H9 (cell line): ENCODE measurements at regions not wholly inside any gene's neighbourhood (a gene's known extent, or its start where the extent isn't known, plus 50 kb on each side); places are given as distances from the start of the nearest gene placed in this dataset.

Source experiments
- DNase-seq: peaks from one replicate; pipeline ENCODE4 v3.0.0-alpha.2; 2017
- H2AFZ ChIP-seq: one replicate; pipeline ENCODE4 v1.6.1; 2013; ENCODE audit warnings: mild to moderate bottlenecking, low read length, control low read depth, moderate library complexity
- H2AK5ac ChIP-seq: 2 replicates; pipeline ENCODE4 v1.6.1; 2013; ENCODE audit warnings: low read length, control low read depth, mixed read lengths; ENCODE audit not compliant: insufficient read length
- H2BK120ac ChIP-seq: one replicate; pipeline ENCODE4 v1.6.1; 2013; ENCODE audit warnings: low read depth, mild to moderate bottlenecking, low read length, control low read depth, inconsistent platforms; ENCODE audit not compliant: poor library complexity, severe bottlenecking
- H2BK12ac ChIP-seq: 2 replicates; pipeline ENCODE4 v1.6.1; 2013; ENCODE audit warnings: low read length, control low read depth, mixed read lengths, low read depth; ENCODE audit not compliant: insufficient read length
- H2BK15ac ChIP-seq: 2 replicates; pipeline ENCODE4 v1.6.1; 2013; ENCODE audit warnings: low read depth, low read length, control low read depth
- H2BK20ac ChIP-seq: one replicate; pipeline ENCODE4 v1.6.1; 2013; ENCODE audit warnings: low read depth, mild to moderate bottlenecking, low read length, control low read depth, inconsistent platforms; ENCODE audit not compliant: poor library complexity, severe bottlenecking
- H2BK5ac ChIP-seq: 2 replicates; pipeline ENCODE4 v1.6.1; 2013; ENCODE audit warnings: low read length, control low read depth, mixed read lengths; ENCODE audit not compliant: insufficient read length
- H3K14ac ChIP-seq: 2 replicates; pipeline ENCODE4 v1.6.1; 2013; ENCODE audit warnings: low read length, control low read depth; ENCODE audit not compliant: insufficient read depth
- H3K18ac ChIP-seq: 2 replicates; pipeline ENCODE4 v1.6.1; 2013; ENCODE audit warnings: low read depth, mild to moderate bottlenecking, mixed read lengths, low read length, control low read depth; ENCODE audit not compliant: insufficient read length
- H3K23ac ChIP-seq: 2 replicates; pipeline ENCODE4 v1.6.1; 2013; ENCODE audit warnings: low read length, control low read depth, mixed read lengths, low read depth; ENCODE audit not compliant: insufficient read length
- H3K23me2 ChIP-seq: 2 replicates; pipeline ENCODE4 v1.6.1; 2013; ENCODE audit warnings: low read depth, mild to moderate bottlenecking, mixed read lengths, low read length, control low read depth; ENCODE audit not compliant: insufficient read length, poor library complexity, severe bottlenecking
- H3K27ac ChIP-seq: 2 replicates; pipeline ENCODE4 v1.5.1; 2013; ENCODE audit warnings: low read length, control low read depth, mixed read lengths, low read depth; ENCODE audit not compliant: insufficient read length
- H3K27me3 ChIP-seq: 2 replicates; pipeline ENCODE4 v1.6.1; 2013; ENCODE audit warnings: low read length, control low read depth, inconsistent platforms; ENCODE audit not compliant: insufficient read depth
- H3K4ac ChIP-seq: 2 replicates; pipeline ENCODE4 v1.6.1; 2013; ENCODE audit warnings: low read depth, mild to moderate bottlenecking, control low read depth, inconsistent platforms, low read length, moderate library complexity
- H3K4me1 ChIP-seq: 2 replicates; pipeline ENCODE4 v1.6.1; 2013; ENCODE audit warnings: low read length, control low read depth, inconsistent platforms; ENCODE audit not compliant: insufficient read depth
- H3K4me2 ChIP-seq: 2 replicates; pipeline ENCODE4 v1.6.1; 2013; ENCODE audit warnings: low read length, control low read depth, mixed read lengths; ENCODE audit not compliant: insufficient read length, insufficient read depth
- H3K56ac ChIP-seq: 2 replicates; pipeline ENCODE4 v1.6.1; 2013; ENCODE audit warnings: low read depth, mild to moderate bottlenecking, mixed read lengths, low read length, control low read depth; ENCODE audit not compliant: insufficient read length
- H3K79me1 ChIP-seq: 2 replicates; pipeline ENCODE4 v1.6.1; 2013; ENCODE audit warnings: low read depth, mild to moderate bottlenecking, moderate library complexity, low read length, control low read depth, inconsistent platforms; ENCODE audit not compliant: insufficient read depth, poor library complexity, severe bottlenecking
- H3K79me2 ChIP-seq: 2 replicates; pipeline ENCODE4 v1.6.1; 2013; ENCODE audit warnings: low read length, control low read depth, inconsistent platforms; ENCODE audit not compliant: insufficient read depth
- H3K9ac ChIP-seq: 2 replicates; pipeline ENCODE4 v1.6.1; 2013; ENCODE audit warnings: low read length, control low read depth, mixed read lengths; ENCODE audit not compliant: insufficient read length; ENCODE audit errors: extremely low read depth
- H3K9me3 ChIP-seq: one replicate; pipeline ENCODE4 v1.6.1; 2013; ENCODE audit warnings: low read depth, low read length, inconsistent platforms; ENCODE audit not compliant: control insufficient read depth
- H3T11ph ChIP-seq: one replicate; pipeline ENCODE4 v1.6.1; 2013; ENCODE audit warnings: mild to moderate bottlenecking, low read length, control low read depth, inconsistent platforms
- H4K20me1 ChIP-seq: one replicate; pipeline ENCODE4 v1.6.1; 2013; ENCODE audit not compliant: control insufficient read depth, insufficient read length, insufficient read depth
- H4K5ac ChIP-seq: 2 replicates; pipeline ENCODE4 v1.6.1; 2013; ENCODE audit warnings: low read depth, mild to moderate bottlenecking, mixed read lengths, low read length, control low read depth; ENCODE audit not compliant: insufficient read length
- H4K8ac ChIP-seq: replicated peaks from 2 replicates; pipeline ENCODE4 v1.6.1; 2013; ENCODE audit warnings: low read length, control low read depth, mixed read lengths, low read depth; ENCODE audit not compliant: insufficient read length
- H4K91ac ChIP-seq: 2 replicates; pipeline ENCODE4 v1.6.1; 2013; ENCODE audit warnings: low read depth, mild to moderate bottlenecking, moderate library complexity, mixed read lengths, low read length, control low read depth; ENCODE audit not compliant: insufficient read length
- H3K27ac Mint-ChIP-seq, 3 experiments: 2 replicates in 2 of 3; 3 replicates in 1 of 3; pipeline ENCODE4 v1.8.0; 2020 to 2021; ENCODE audit warnings: mixed read lengths in 3 of 3, mild to moderate bottlenecking in 1 of 3, moderate library complexity in 1 of 3
- H3K27me3 Mint-ChIP-seq: 2 replicates; pipeline ENCODE4 v1.8.0; 2021; ENCODE audit warnings: low read depth, mild to moderate bottlenecking, moderate library complexity, mixed read lengths
- H3K36me3 Mint-ChIP-seq, 3 experiments: 2 replicates in 2 of 3; 3 replicates in 1 of 3; pipeline ENCODE4 v1.8.0; 2020 to 2021; ENCODE audit warnings: low read depth in 3 of 3, mixed read lengths in 3 of 3; ENCODE audit not compliant: insufficient read depth in 1 of 3
- H3K4me1 Mint-ChIP-seq, 2 experiments: 2 replicates each; pipeline ENCODE4 v1.8.0; 2020; ENCODE audit warnings: mixed read lengths in 2 of 2
- H3K4me3 Mint-ChIP-seq, 2 experiments: 2 replicates in 1 of 2; 3 replicates in 1 of 2; pipeline ENCODE4 v1.8.0; 2020 to 2021; ENCODE audit warnings: mild to moderate bottlenecking in 2 of 2, mixed read lengths in 2 of 2, moderate library complexity in 1 of 2
- H3K9me3 Mint-ChIP-seq, 2 experiments: 2 replicates in 1 of 2; 3 replicates in 1 of 2; pipeline ENCODE4 v1.8.0; 2020; ENCODE audit warnings: mild to moderate bottlenecking in 2 of 2, mixed read lengths in 2 of 2, moderate library complexity in 1 of 2
- WGBS: extraction: QIAGEN DNeasy Blood & Tissue Kit; methylation state at CpG from one replicate; pipeline ENCODE4 v1.1.7; 2013; ENCODE audit warnings: missing lambda C conversion rate, low lambda C conversion rate, mixed read lengths; ENCODE audit not compliant: insufficient read length; ENCODE audit errors: extremely low coverage; 5-methylcytosine and 5-hydroxymethylcytosine counted together
- TF ChIP-seq, protein P1 (sequence below): fragments of 200-600 bp; sonication (generic); conservative IDR thresholded peaks from 3 replicates; pipeline ENCODE4 v1.8.0; 2021; ENCODE audit warnings: antibody characterized with exemption, mild to moderate bottlenecking

DNA sequence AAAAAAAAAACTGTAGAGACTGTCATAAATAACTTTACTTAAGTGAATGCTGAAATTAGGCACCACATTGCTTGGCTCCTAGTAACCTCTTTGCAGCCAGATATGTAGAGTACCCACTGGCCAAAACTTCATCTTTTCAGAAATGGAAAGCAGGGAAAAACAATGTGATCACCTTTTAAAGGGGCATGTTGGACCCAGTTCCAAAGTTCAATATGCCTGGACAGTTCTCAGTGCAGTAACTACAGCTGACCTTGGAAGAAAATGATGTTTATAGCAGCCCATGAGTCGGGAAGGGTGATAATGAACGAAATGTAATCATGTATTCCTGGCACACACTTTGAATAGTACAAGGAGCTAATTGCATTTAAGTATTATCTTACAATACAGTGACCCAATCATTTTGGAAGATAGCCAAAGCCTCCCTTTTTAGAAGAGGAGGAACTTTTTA, 93.6 kb upstream of the TAB2 start:
- Histone ChIP-seq H4K91ac (no peak overlapping the region), H2BK5ac (no peak overlapping the region), H3K27ac (no peak overlapping the region), H2AK5ac (no peak overlapping the region), H3K23ac (no peak overlapping the region), H3K18ac (no peak overlapping the region), H2AFZ (no peak overlapping the region), H4K5ac (no peak overlapping the region), H3K4me2 (no peak overlapping the region), H4K8ac (no peak overlapping the region), H2BK15ac (no peak overlapping the region), H2BK12ac (no peak overlapping the region), H3T11ph (no peak overlapping the region), H3K9me3 (no peaks in the 10 kb centered on the region), H2BK20ac (no peak overlapping the region), H3K14ac (no peak overlapping the region), H3K56ac (no peak overlapping the region), H3K9ac (no peak overlapping the region), H3K4me1 (no peaks in the 10 kb centered on the region), H3K79me1 (no peaks in the 10 kb centered on the region), H3K4ac (no peak overlapping the region), H3K79me2 (no peaks in the 10 kb centered on the region; the same call in 1 of the 2 replicates), H3K23me2 (no peaks in the 10 kb centered on the region), H2BK120ac (no peak overlapping the region), H3K27me3 (no peaks in the 10 kb centered on the region), H4K20me1 (no peaks in the 10 kb centered on the region)
- Mint-ChIP-seq H3K4me3 (no peak overlapping the region), H3K27me3 (no peaks in the 10 kb centered on the region; the same call in 1 of the 2 replicates), H3K27ac (no peak overlapping the region), H3K4me1 (peaks cover 23 to 28% of the 10 kb centered on the region in 2 experiments), H3K9me3 (no peaks in the 10 kb centered on the region), H3K36me3 (no peaks in the 10 kb centered on the region; a peak in 1 of 7 replicates)
- TF ChIP-seq, protein P1, sequence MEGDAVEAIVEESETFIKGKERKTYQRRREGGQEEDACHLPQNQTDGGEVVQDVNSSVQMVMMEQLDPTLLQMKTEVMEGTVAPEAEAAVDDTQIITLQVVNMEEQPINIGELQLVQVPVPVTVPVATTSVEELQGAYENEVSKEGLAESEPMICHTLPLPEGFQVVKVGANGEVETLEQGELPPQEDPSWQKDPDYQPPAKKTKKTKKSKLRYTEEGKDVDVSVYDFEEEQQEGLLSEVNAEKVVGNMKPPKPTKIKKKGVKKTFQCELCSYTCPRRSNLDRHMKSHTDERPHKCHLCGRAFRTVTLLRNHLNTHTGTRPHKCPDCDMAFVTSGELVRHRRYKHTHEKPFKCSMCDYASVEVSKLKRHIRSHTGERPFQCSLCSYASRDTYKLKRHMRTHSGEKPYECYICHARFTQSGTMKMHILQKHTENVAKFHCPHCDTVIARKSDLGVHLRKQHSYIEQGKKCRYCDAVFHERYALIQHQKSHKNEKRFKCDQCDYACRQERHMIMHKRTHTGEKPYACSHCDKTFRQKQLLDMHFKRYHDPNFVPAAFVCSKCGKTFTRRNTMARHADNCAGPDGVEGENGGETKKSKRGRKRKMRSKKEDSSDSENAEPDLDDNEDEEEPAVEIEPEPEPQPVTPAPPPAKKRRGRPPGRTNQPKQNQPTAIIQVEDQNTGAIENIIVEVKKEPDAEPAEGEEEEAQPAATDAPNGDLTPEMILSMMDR: no peak
- no peak for DNase-seq
- WGBS: no CpG with 5 or more reads among the region's 2 CpGs
